Activated naive CD4-positive, alpha-beta T cell treated with anti-CD3 and anti-CD28 coated beads, Interleukin-2, amount 50 U/mL, for 72 hours (primary cell): ENCODE measurements at regions not wholly inside any gene's neighbourhood (a gene's known extent, or its start where the extent isn't known, plus 50 kb on each side); places are given as distances from the start of the nearest gene placed in this dataset.

Source experiments
- ATAC-seq, 2 donors: fragments of 150-1000 bp; cut with Tn5 transposase; 2 replicates each; pipeline ENCODE4 v1.10.0; 2021; ENCODE audit warnings: mild to moderate bottlenecking in 2 of 2, moderate library complexity in 2 of 2
- DNase-seq, 2 donors: peaks; one replicate each; pipeline ENCODE4 v3.0.0; 2021 to 2022; ENCODE audit warnings: low spot score in 2 of 2
- H3K27ac Mint-ChIP-seq, 2 donors: one replicate each; pipeline ENCODE4 v1.8.0; 2022; ENCODE audit warnings: mild to moderate bottlenecking in 2 of 2, mixed read lengths in 2 of 2
- H3K36me3 Mint-ChIP-seq, 2 donors: one replicate each; pipeline ENCODE4 v1.8.0; 2022; ENCODE audit warnings: mixed read lengths in 2 of 2
- H3K9me3 Mint-ChIP-seq, 2 donors: one replicate each; pipeline ENCODE4 v1.8.0; 2022; ENCODE audit warnings: mixed read lengths in 2 of 2

DNA sequence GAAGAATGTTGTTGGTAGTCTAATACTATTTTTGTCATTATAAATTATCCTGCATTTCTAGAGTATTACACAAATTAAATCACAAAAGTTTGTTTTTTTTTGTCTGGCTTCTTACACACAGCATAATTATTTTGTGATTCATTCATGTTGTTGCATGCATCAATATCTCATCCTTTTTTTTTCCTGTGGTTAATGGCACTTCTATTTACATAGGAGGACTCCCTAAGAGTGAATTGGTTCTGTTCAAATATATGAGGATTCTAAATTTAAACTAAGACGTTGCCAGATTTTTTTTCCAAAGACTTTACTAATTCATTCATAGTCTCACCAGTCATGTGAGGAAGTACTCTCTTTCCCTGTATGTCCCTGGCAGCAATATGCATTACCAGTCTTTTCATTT lies 303.3 kb downstream of the GPR37 start:
- Mint-ChIP-seq H3K27ac (no peak overlapping the region), H3K36me3 (peaks cover 0 to 6% of the 10 kb centered on the region in 2 donors), H3K9me3 (peaks cover 1 to 13% of the 10 kb centered on the region in 2 donors)
- DNase-seq (no peak), ATAC-seq (no peak)

DNA sequence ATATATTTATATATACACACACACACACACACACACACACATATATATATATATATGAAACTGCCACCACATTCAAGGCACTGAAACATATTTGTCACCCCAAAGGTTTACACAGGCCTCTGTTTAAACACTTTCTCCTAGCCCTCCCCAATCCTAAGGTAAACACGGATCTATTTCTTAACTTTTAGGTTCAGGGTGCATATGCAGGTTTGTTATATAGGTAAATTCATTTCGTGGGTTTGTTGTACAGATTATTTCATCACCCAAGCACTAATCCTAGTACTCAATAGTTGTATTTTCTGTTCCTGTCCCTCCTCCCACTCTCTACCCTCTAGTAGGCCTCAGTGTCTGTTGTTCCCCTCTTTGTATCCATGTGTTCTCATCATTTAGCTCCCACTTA lies 305.0 kb downstream of the GPR37 start:
- DNase-seq (no peak), ATAC-seq (no peak)
- Mint-ChIP-seq H3K36me3 (peaks cover 0 to 2% of the 10 kb centered on the region in 2 donors), H3K9me3 (peaks cover 0 to 10% of the 10 kb centered on the region in 2 donors), H3K27ac (no peak overlapping the region)

DNA sequence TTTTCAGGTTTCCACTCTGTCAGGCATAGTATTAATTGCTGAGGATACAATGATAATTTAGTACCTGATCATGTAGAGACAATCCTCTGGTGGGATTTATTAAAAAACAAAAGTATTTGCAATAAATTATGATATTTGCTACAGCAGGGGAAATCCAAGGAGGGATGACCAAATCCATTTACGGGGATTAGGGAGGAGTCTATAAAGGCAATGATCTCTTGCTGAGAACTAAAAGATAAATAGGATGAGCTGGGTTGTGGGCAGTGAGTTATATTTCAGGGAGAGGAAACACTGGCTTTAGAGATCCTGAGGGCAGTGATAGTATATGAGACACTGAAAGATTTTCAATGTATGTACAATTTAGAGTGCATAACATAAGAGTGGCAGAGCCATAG lies 305.5 kb downstream of the GPR37 start:
- peaks cover 0 to 7% of the 10 kb centered on the region in 2 donors for H3K9me3 Mint-ChIP-seq
- DNase-seq (no peak), ATAC-seq (no peak)
- no peaks in the 10 kb centered on the region for H3K36me3 Mint-ChIP-seq
- no peak overlapping the region for H3K27ac Mint-ChIP-seq

- H3K36me3 Mint-ChIP-seq: no peaks in the 10 kb centered on the region
- no peak overlapping the region for H3K27ac Mint-ChIP-seq
- ATAC-seq (no peak), DNase-seq (no peak)
- peaks cover 0 to 7% of the 10 kb centered on the region in 2 donors for H3K9me3 Mint-ChIP-seq
Observed at GRCh38 chr7:124459101-124460055, 306.2 kb downstream of the GPR37 start.

GRCh38 chr7:124457841-124458240 lies 307.8 kb downstream of the GPR37 start:
- no peak overlapping the region for H3K27ac Mint-ChIP-seq
- H3K9me3 Mint-ChIP-seq: peaks cover 0 to 7% of the 10 kb centered on the region in 2 donors
- DNase-seq: no peak
- H3K36me3 Mint-ChIP-seq: no peaks in the 10 kb centered on the region
- no peak for ATAC-seq

- Mint-ChIP-seq H3K27ac (no peak overlapping the region), H3K9me3 (peaks cover 0 to 4% of the 10 kb centered on the region in 2 donors), H3K36me3 (no peaks in the 10 kb centered on the region)
- no peak for DNase-seq
- no peak for ATAC-seq
Observed at GRCh38 chr7:124456286-124456685, 309.3 kb downstream of the GPR37 start.

DNA sequence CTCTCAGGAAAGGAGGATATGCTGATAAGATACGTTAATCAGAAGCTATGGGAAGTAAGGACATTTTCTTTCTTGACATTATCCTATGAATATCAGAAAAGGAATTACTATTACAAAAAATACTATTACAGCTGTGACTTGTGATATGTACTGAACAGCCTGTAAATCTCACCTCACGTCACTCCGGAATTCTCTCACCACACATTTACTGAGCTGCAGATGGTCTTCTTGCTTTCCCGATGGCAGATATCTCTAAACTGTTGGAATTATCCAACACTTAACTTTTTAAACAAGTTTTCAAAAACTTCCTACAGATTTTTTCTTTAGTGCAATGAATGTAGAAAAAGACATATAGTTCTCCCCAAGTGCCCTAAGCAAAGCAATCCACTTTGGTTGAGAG lies 313.4 kb downstream of the GPR37 start:
- DNase-seq: no peak
- Mint-ChIP-seq H3K36me3 (no peaks in the 10 kb centered on the region), H3K9me3 (peaks cover 0 to 3% of the 10 kb centered on the region in 2 donors), H3K27ac (no peak overlapping the region)
- ATAC-seq: no peak

GRCh38 chr7:124449896-124450295 lies 315.7 kb downstream of the GPR37 start:
- DNase-seq (no peak), ATAC-seq (no peak)
- Mint-ChIP-seq H3K9me3 (no peaks in the 10 kb centered on the region), H3K36me3 (no peaks in the 10 kb centered on the region), H3K27ac (no peak overlapping the region)

GRCh38 chr7:124444696-124445480 lies 320.7 kb downstream of the GPR37 start:
- ATAC-seq (no peak), DNase-seq (no peak)
- Mint-ChIP-seq H3K9me3 (peaks cover 0 to 5% of the 10 kb centered on the region in 2 donors), H3K27ac (no peak overlapping the region), H3K36me3 (no peaks in the 10 kb centered on the region)

- Mint-ChIP-seq H3K36me3 (no peaks in the 10 kb centered on the region), H3K9me3 (peaks cover 4 to 5% of the 10 kb centered on the region in 2 donors), H3K27ac (no peak overlapping the region)
- DNase-seq: no peak
- no peak for ATAC-seq
Observed at GRCh38 chr7:124443762-124444161, 321.8 kb downstream of the GPR37 start.

DNA sequence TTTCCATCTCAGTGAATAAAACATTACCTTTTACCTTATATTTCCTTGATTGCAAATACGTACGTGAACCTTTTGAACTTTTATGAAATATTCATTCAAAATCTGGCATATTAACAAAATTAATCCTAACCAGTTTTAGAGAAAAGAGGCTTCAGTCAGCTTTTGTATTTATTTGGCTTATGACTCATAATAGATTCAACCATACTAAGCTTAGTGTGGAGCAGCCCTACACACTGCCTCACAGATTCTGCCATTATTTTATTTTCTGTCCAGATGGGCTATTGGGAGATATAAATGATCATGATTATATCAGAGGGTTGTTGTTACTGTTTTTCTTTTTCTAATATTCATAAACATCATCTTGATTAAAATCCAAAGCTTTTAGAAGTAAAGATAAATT lies 325.5 kb downstream of the GPR37 start:
- Mint-ChIP-seq H3K36me3 (no peaks in the 10 kb centered on the region), H3K27ac (no peak overlapping the region), H3K9me3 (peaks cover 4 to 5% of the 10 kb centered on the region in 2 donors)
- DNase-seq (no peak), ATAC-seq (no peak)

- H3K36me3 Mint-ChIP-seq: no peaks in the 10 kb centered on the region
- no peak overlapping the region for H3K27ac Mint-ChIP-seq
- DNase-seq: no peak
- no peaks in the 10 kb centered on the region for H3K9me3 Mint-ChIP-seq
- ATAC-seq: no peak
Observed at GRCh38 chr7:124432009-124432578, 333.5 kb downstream of the GPR37 start.

GRCh38 chr7:124429923-124430322 lies 335.7 kb downstream of the GPR37 start:
- Mint-ChIP-seq H3K9me3 (peaks cover 0 to 7% of the 10 kb centered on the region in 2 donors), H3K36me3 (no peaks in the 10 kb centered on the region), H3K27ac (no peak overlapping the region)
- no peak for ATAC-seq
- no peak for DNase-seq

DNA sequence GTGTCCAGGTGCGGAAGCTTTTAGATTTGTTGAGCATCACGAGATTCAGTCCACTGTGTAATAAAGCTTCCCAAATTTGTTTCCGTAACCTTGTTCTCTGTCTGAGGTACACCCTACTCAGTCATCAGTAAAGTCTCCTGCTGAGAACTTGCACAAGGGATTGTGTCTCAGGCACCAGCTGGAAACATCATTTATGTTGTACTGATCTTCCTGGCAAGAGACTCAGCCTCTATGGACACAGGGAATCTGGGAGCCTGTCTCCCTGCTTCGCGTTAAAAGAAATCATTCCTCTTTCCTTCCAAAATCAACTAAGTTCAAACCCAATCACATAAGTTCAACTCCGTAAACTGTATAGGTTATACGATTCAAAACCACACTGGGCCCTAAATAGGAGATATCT lies 336.8 kb downstream of the GPR37 start:
- Mint-ChIP-seq H3K36me3 (no peaks in the 10 kb centered on the region), H3K27ac (no peak overlapping the region), H3K9me3 (peaks cover 0 to 7% of the 10 kb centered on the region in 2 donors)
- ATAC-seq: no peak
- DNase-seq: no peak

DNA sequence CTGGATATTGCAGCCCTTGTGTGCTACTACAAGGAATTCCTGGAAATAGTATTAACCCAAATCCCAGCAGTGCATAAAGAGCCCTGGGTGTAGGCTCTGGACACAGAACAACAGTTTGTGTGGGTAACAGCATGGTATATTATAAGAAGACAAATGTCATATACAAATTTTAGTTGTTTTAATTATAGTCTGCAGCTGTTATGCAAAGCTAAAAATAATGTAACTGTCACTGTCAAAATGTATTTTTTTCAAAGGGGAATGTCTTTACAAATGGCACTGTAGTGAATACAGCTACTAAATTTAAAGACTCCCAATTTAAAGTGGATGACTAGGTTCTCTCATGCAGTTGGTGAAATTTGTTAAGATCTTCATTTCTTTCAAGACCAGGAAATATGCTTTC lies 339.0 kb downstream of the GPR37 start:
- H3K9me3 Mint-ChIP-seq: peaks cover 0 to 7% of the 10 kb centered on the region in 2 donors
- H3K27ac Mint-ChIP-seq: no peak overlapping the region
- ATAC-seq: no peak
- no peak for DNase-seq
- no peaks in the 10 kb centered on the region for H3K36me3 Mint-ChIP-seq

GRCh38 chr7:124423863-124424262 lies 341.7 kb downstream of the GPR37 start:
- peaks cover 0 to 17% of the 10 kb centered on the region in 2 donors for H3K9me3 Mint-ChIP-seq
- no peak for DNase-seq
- no peak overlapping the region for H3K27ac Mint-ChIP-seq
- no peaks in the 10 kb centered on the region for H3K36me3 Mint-ChIP-seq
- no peak for ATAC-seq

GRCh38 chr7:124422081-124422480 lies 343.5 kb downstream of the GPR37 start:
- Mint-ChIP-seq H3K36me3 (no peaks in the 10 kb centered on the region), H3K9me3 (peaks cover 0 to 22% of the 10 kb centered on the region in 2 donors), H3K27ac (no peak overlapping the region)
- no peak for ATAC-seq
- DNase-seq: no peak
